ENCODE measurements at regions not wholly inside any gene's neighbourhood (a gene's known extent, or its start where the extent isn't known, plus 50 kb on each side); places are given as distances from the start of the nearest gene placed in this dataset.

DNA sequence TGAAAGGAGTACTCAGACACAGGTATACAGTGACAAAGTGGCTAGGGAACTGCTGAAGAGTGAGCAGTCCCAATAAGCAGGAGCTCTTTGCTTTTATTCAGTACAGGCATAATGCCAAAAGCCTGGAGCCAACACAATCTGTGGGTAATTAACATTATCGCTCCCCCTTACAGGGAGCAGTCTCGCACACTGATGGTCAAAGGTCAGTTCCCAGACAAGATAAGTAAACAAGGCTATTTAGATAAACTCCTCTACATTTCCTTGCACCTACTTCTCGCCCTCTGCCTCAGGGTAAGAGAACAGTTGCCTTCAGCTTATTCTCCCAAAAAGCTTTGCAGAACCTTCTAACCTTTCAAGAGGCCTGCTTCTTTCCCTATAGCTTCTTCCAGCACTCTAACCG lies 73.9 kb upstream of the TAF9B start:
- Histone ChIP-seq H3K9me3 (ENCODE audit: control insufficient read depth in 4 of 4, insufficient read depth in 3 of 4, low read length in 3 of 4) (peaks cover 0 to 4% (median 0%) of the 10 kb centered on the region in 4 donors), H3K36me3 (ENCODE audit: control insufficient read depth in 4 of 4, insufficient read depth in 4 of 4, low read length in 4 of 4) (no peaks in the 10 kb centered on the region), H3K27ac (ENCODE audit: low read depth in 1 of 2, low read length in 1 of 2) (no peak overlapping the region), H3K27me3 (ENCODE audit: control insufficient read depth in 3 of 3, insufficient read depth in 3 of 3, low read length in 2 of 3) (no peaks in the 10 kb centered on the region), H3K4me1 (ENCODE audit: control insufficient read depth in 5 of 5, insufficient read depth in 5 of 5, low read length in 5 of 5) (no peaks in the 10 kb centered on the region), H3K9ac (ENCODE audit: insufficient read depth in 1 of 2, low read length in 2 of 2) (no peak overlapping the region), H3K4me3 (no peak overlapping the region)
- TF ChIP-seq, protein P1, sequence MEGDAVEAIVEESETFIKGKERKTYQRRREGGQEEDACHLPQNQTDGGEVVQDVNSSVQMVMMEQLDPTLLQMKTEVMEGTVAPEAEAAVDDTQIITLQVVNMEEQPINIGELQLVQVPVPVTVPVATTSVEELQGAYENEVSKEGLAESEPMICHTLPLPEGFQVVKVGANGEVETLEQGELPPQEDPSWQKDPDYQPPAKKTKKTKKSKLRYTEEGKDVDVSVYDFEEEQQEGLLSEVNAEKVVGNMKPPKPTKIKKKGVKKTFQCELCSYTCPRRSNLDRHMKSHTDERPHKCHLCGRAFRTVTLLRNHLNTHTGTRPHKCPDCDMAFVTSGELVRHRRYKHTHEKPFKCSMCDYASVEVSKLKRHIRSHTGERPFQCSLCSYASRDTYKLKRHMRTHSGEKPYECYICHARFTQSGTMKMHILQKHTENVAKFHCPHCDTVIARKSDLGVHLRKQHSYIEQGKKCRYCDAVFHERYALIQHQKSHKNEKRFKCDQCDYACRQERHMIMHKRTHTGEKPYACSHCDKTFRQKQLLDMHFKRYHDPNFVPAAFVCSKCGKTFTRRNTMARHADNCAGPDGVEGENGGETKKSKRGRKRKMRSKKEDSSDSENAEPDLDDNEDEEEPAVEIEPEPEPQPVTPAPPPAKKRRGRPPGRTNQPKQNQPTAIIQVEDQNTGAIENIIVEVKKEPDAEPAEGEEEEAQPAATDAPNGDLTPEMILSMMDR (IDR thresholded peaks at IDR 0.05; ENCODE audit: control extremely low read depth, extremely low read depth) = no peak
- 59 to 69% methylated on average over 4 of the region's 4 CpGs for WGBS, 2 donors
- ATAC-seq (ENCODE audit: insufficient read depth, low FRiP score) (no peak), DNase-seq (no peak)

DNA sequence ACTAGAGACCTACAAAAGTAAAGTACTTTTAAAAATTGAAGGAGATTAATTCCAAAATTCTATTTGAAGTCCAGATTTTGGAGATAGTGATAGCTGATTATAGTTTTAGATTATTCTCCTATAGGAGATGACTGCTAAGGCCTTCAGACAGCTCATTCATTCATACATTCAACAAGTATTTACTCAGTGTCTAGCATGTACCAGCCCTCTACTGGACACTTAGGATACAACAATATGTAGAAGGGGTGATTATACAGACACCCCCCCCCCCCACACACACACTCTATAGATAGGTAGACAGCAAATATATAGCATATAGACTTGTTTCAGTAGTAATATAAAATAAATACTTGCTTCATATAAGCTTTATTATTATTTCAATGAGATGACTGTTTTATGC lies 60.4 kb upstream of the TAF9B start:
- no peak overlapping the region for H3K9ac ChIP-seq (ENCODE audit: insufficient read depth in 1 of 2, low read length in 2 of 2)
- no peak overlapping the region for H3K27ac ChIP-seq (ENCODE audit: low read depth in 1 of 2, low read length in 1 of 2)
- DNase-seq (peak in 2 of 3 donors; percentile 1 to 2), ATAC-seq (ENCODE audit: insufficient read depth, low FRiP score) (no peak)
- TF ChIP-seq, protein P1 (IDR thresholded peaks at IDR 0.05; ENCODE audit: control extremely low read depth, extremely low read depth) = no peak
- H3K4me1 ChIP-seq (ENCODE audit: control insufficient read depth in 5 of 5, insufficient read depth in 5 of 5, low read length in 5 of 5) = no peaks in the 10 kb centered on the region
- H3K36me3 ChIP-seq (ENCODE audit: control insufficient read depth in 4 of 4, insufficient read depth in 4 of 4, low read length in 4 of 4) = no peaks in the 10 kb centered on the region
- H3K27me3 ChIP-seq (ENCODE audit: control insufficient read depth in 3 of 3, insufficient read depth in 3 of 3, low read length in 2 of 3) = no peaks in the 10 kb centered on the region
- H3K4me3 ChIP-seq = no peak overlapping the region
- H3K9me3 ChIP-seq (ENCODE audit: control insufficient read depth in 4 of 4, insufficient read depth in 3 of 4, low read length in 3 of 4) = no peaks in the 10 kb centered on the region
